ENCODE measurements at regions not wholly inside any gene's neighbourhood (a gene's known extent, or its start where the extent isn't known, plus 50 kb on each side); places are given as distances from the start of the nearest gene placed in this dataset.

DNA sequence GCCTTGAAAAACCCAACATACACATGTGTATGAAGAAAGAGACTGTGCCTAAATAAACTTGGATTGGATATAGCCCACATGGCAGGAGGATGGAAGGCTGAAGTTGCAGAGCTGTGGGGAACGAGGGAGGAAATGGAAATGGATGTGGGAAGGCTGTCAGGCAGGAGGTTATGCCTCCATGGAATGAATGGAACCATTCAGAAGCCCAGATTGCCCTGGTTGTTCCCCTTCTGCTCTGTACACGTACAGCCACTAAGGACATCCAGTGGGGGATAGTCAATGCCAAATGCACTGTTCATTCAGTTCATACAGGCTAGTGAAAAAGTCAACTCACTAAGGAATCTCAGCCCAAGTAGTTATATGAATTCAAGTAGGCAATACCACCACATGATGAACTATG, 463.7 kb downstream of the TNS1 start:
- ATAC-seq = no peak
- Mint-ChIP-seq H3K9me3 (ENCODE audit: low read depth) (peaks cover 3% of the 10 kb centered on the region), H3K27ac (no peak overlapping the region), H3K36me3 (ENCODE audit: low read depth) (no peaks in the 10 kb centered on the region), H3K4me1 (no peaks in the 10 kb centered on the region), H3K27me3 (peaks cover 6% of the 10 kb centered on the region), H3K4me3 (no peak overlapping the region)
- intact Hi-C loops (cut with DNase I, micrococcal nuclease) = no loop called here
- DNase-seq = no peak
- ChIA-PET POLR2A (no interaction called here), CTCF (no interaction called here)

DNA sequence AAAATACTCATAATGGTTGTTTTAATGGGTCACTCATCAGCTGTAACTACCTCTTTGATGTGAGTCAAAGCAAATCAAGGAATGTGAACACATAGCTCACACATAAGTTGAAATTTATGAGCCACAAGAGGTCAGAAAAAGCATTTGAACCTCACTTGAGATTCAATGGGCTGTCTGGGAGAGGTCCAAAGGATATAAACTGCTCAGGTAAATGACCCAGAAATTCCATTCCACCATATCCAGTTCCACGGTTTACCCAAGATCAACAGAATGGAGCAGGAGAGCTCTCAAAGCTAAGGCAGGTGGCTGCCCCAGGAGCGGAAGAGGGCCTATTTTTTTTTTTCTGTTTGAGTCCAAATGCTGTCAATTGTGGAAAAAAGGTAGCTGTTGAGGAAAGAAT, 464.1 kb downstream of the TNS1 start:
- Mint-ChIP-seq H3K27me3 (peaks cover 6% of the 10 kb centered on the region), H3K36me3 (ENCODE audit: low read depth) (no peaks in the 10 kb centered on the region), H3K9me3 (ENCODE audit: low read depth) (peaks cover 2% of the 10 kb centered on the region), H3K4me3 (no peak overlapping the region), H3K27ac (no peak overlapping the region), H3K4me1 (no peaks in the 10 kb centered on the region)
- ChIA-PET CTCF (no interaction called here), POLR2A (no interaction called here)
- DNase-seq (no peak), ATAC-seq (no peak)
- intact Hi-C loops (cut with DNase I, micrococcal nuclease) = no loop called here

GRCh38 chr2:217535957-217536708, 466.7 kb downstream of the TNS1 start:
- intact Hi-C loops (cut with DNase I, micrococcal nuclease) = no loop called here
- no peak for ATAC-seq
- H3K4me1 Mint-ChIP-seq = no peaks in the 10 kb centered on the region

DNA sequence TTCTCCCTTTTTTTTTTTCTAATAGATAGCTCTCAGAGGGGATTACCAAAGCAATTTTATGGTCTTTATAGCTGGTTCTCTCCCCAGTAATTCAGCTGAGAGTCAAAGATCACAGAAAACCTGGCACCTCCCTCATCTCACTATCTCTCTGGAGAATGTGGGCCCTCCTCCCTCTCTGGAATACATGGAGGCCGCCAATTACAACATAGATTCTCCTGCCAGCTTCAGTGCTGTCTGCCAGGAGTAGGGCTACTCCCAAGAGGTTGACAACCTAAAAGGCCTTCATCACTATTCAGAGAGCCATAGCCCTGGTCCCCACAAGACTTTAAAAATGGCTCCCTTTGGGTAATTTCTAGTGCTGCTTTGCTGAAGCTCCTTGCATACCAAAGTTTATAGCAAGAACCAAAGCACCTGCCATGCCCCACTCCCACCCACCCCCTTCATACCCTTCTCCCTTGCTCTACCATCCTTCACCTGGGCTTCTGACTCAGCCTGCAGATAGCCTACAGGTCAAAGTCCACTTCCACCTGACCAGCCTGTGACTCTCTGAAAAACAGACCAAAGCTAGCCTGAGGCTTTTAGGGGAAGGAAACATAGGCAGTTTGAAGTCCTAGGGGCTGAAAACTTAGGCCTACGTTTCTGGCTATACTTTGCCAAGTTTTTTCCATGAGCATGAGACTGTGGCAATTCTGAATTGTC, 472.3 kb downstream of the TNS1 start:
- ATAC-seq = no peak
- no peaks in the 10 kb centered on the region for H3K4me1 Mint-ChIP-seq
- intact Hi-C loops (cut with DNase I, micrococcal nuclease) = no loop called here
- POLR2A ChIA-PET = no interaction called here
- H3K27ac Mint-ChIP-seq = no peak overlapping the region
- CTCF ChIA-PET = interaction anchor here (0.8 kb wide), 1 partner anchor 844 kb away, joined by 4 read pairs; no protein-coding TSS in a partner anchor
- no peak for DNase-seq
- H3K4me3 Mint-ChIP-seq = no peak overlapping the region
- peaks cover 3% of the 10 kb centered on the region for H3K9me3 Mint-ChIP-seq (ENCODE audit: low read depth)
- H3K36me3 Mint-ChIP-seq (ENCODE audit: low read depth) = no peaks in the 10 kb centered on the region
- H3K27me3 Mint-ChIP-seq = peaks cover 3% of the 10 kb centered on the region

More at GRCh38 chr2:217535957-217536708, 466.7 kb downstream of the TNS1 start:
- H3K27ac Mint-ChIP-seq = no peak overlapping the region
- H3K4me3 Mint-ChIP-seq = no peak overlapping the region
- no peaks in the 10 kb centered on the region for H3K36me3 Mint-ChIP-seq (ENCODE audit: low read depth)
- CTCF ChIA-PET = interaction anchor here (0.6 kb wide), 1 partner anchor 367 kb away, joined by 3 read pairs; no protein-coding TSS in a partner anchor
- DNase-seq = no peak
- POLR2A ChIA-PET = no interaction called here
- H3K27me3 Mint-ChIP-seq = peaks cover 6% of the 10 kb centered on the region
- no peaks in the 10 kb centered on the region for H3K9me3 Mint-ChIP-seq (ENCODE audit: low read depth)

DNA sequence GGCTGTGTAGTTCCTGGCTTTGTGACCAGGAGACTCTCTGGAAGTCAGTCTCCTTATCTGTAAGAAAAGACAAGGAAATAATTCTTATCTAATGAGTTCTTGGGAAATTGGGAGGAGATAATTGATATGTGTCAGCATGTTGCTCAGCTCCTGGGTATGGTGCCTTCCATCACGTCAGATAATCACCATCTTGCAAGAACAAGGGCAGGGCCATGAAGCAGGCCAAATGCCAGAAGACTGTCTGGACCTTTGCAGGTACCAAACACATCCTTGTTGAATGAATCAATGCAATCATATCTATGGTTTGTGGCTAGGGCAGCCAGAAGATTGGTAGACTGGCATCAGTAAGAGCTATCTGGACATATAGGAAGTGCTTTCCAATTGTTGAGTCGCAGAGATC, 473.5 kb downstream of the TNS1 start:
- peaks cover 3% of the 10 kb centered on the region for H3K9me3 Mint-ChIP-seq (ENCODE audit: low read depth)

GRCh38 chr2:217527590-217528202, 475.1 kb downstream of the TNS1 start:
- no peak overlapping the region for H3K27ac Mint-ChIP-seq
- no peak for DNase-seq
- ChIA-PET CTCF (no interaction called here), POLR2A (no interaction called here)
- H3K4me1 Mint-ChIP-seq = no peaks in the 10 kb centered on the region
- H3K36me3 Mint-ChIP-seq (ENCODE audit: low read depth) = no peaks in the 10 kb centered on the region
- H3K9me3 Mint-ChIP-seq (ENCODE audit: low read depth) = peaks cover 3% of the 10 kb centered on the region
- no peaks in the 10 kb centered on the region for H3K27me3 Mint-ChIP-seq
- H3K4me3 Mint-ChIP-seq = no peak overlapping the region
- intact Hi-C loops (cut with DNase I, micrococcal nuclease) = no loop called here
- ATAC-seq = no peak

More for the DNA sequence above, 473.5 kb downstream of the TNS1 start:
- CTCF ChIA-PET = interaction anchor here (0.6 to 0.7 kb wide), 2 partner anchors 64 to 836 kb away, joined by 3 to 5 read pairs; no protein-coding TSS in a partner anchor
- no peak overlapping the region for H3K27ac Mint-ChIP-seq
- no peaks in the 10 kb centered on the region for H3K4me1 Mint-ChIP-seq
- H3K36me3 Mint-ChIP-seq (ENCODE audit: low read depth) = no peaks in the 10 kb centered on the region
- ATAC-seq (no peak), DNase-seq (no peak)
- POLR2A ChIA-PET = no interaction called here
- H3K4me3 Mint-ChIP-seq = no peak overlapping the region
- intact Hi-C loops (cut with DNase I, micrococcal nuclease) = no loop called here
- no peaks in the 10 kb centered on the region for H3K27me3 Mint-ChIP-seq

- H3K27me3 Mint-ChIP-seq = no peaks in the 10 kb centered on the region
- no peak overlapping the region for H3K27ac Mint-ChIP-seq
- ChIA-PET CTCF (no interaction called here), POLR2A (no interaction called here)
- H3K36me3 Mint-ChIP-seq (ENCODE audit: low read depth) = no peaks in the 10 kb centered on the region
- intact Hi-C loops (cut with DNase I, micrococcal nuclease) = no loop called here
- no peak overlapping the region for H3K4me3 Mint-ChIP-seq
- peaks cover 3% of the 10 kb centered on the region for H3K9me3 Mint-ChIP-seq (ENCODE audit: low read depth)
- no peak for DNase-seq
- no peak for ATAC-seq
- no peaks in the 10 kb centered on the region for H3K4me1 Mint-ChIP-seq
Measured at GRCh38 chr2:217525076-217525475, 477.7 kb downstream of the TNS1 start.

GRCh38 chr2:217523286-217523685, 479.5 kb downstream of the TNS1 start:
- H3K27me3 Mint-ChIP-seq = no peaks in the 10 kb centered on the region
- no peak overlapping the region for H3K4me3 Mint-ChIP-seq
- ChIA-PET POLR2A (no interaction called here), CTCF (interaction anchor here (1.6 to 2.1 kb wide), 2 partner anchors 10 to 12 kb away, joined by 3 to 8 read pairs; no protein-coding TSS in a partner anchor)
- no peaks in the 10 kb centered on the region for H3K36me3 Mint-ChIP-seq (ENCODE audit: low read depth)
- H3K9me3 Mint-ChIP-seq (ENCODE audit: low read depth) = peaks cover 3% of the 10 kb centered on the region
- H3K27ac Mint-ChIP-seq = no peak overlapping the region
- DNase-seq (no peak), ATAC-seq (no peak)
- intact Hi-C loops (cut with DNase I, micrococcal nuclease) = no loop called here
- H3K4me1 Mint-ChIP-seq = no peaks in the 10 kb centered on the region

- Mint-ChIP-seq H3K27me3 (no peaks in the 10 kb centered on the region), H3K4me1 (no peaks in the 10 kb centered on the region), H3K9me3 (ENCODE audit: low read depth) (no peaks in the 10 kb centered on the region), H3K4me3 (no peak overlapping the region), H3K27ac (no peak overlapping the region), H3K36me3 (ENCODE audit: low read depth) (no peaks in the 10 kb centered on the region)
- intact Hi-C loops (cut with DNase I, micrococcal nuclease) = no loop called here
- ChIA-PET CTCF (interaction anchor here (1.0 to 2.1 kb wide), 4 partner anchors 9 to 635 kb away, joined by 3 to 8 read pairs (median 3); no protein-coding TSS in a partner anchor), POLR2A (no interaction called here)
- no peak for DNase-seq
- ATAC-seq = no peak
Measured at GRCh38 chr2:217521820-217522219, 481.0 kb downstream of the TNS1 start.

GRCh38 chr2:217520356-217521010, 482.3 kb downstream of the TNS1 start:
- H3K27ac Mint-ChIP-seq = no peak overlapping the region
- DNase-seq (no peak), ATAC-seq (no peak)
- intact Hi-C loops (cut with DNase I, micrococcal nuclease) = no loop called here
- H3K4me3 Mint-ChIP-seq = no peak overlapping the region
- no peaks in the 10 kb centered on the region for H3K9me3 Mint-ChIP-seq (ENCODE audit: low read depth)
- ChIA-PET CTCF (interaction anchor here (0.8 kb wide), 1 partner anchor 193 kb away, joined by 3 read pairs; no protein-coding TSS in a partner anchor), POLR2A (no interaction called here)
- H3K36me3 Mint-ChIP-seq (ENCODE audit: low read depth) = no peaks in the 10 kb centered on the region
- H3K27me3 Mint-ChIP-seq = no peaks in the 10 kb centered on the region
- H3K4me1 Mint-ChIP-seq = no peaks in the 10 kb centered on the region

- intact Hi-C loops (cut with DNase I, micrococcal nuclease) = loop anchor here (10.0 kb wide), 3 partner anchors 353 to 473 kb away; no protein-coding TSS in a partner anchor
- CTCF ChIA-PET = interaction anchor here (1.5 kb wide), 1 partner anchor 196 kb away, joined by 4 read pairs; no protein-coding TSS in a partner anchor
Measured at GRCh38 chr2:217517402-217517801, 485.4 kb downstream of the TNS1 start.

More at GRCh38 chr2:217517402-217517801, 485.4 kb downstream of the TNS1 start:
- DNase-seq = no peak
- H3K4me1 Mint-ChIP-seq = no peaks in the 10 kb centered on the region
- peaks cover 4% of the 10 kb centered on the region for H3K27me3 Mint-ChIP-seq
- no peak overlapping the region for H3K27ac Mint-ChIP-seq
- no peaks in the 10 kb centered on the region for H3K9me3 Mint-ChIP-seq (ENCODE audit: low read depth)
- ATAC-seq = no peak
- H3K36me3 Mint-ChIP-seq (ENCODE audit: low read depth) = no peaks in the 10 kb centered on the region
- POLR2A ChIA-PET = no interaction called here
- H3K4me3 Mint-ChIP-seq = no peak overlapping the region

Data from activated CD4-positive, alpha-beta T cell treated with anti-CD3 and anti-CD28 coated beads for 36 hours (primary cell).